GM23248 (cell line): ENCODE measurements at regions not wholly inside any gene's neighbourhood (a gene's known extent, or its start where the extent isn't known, plus 50 kb on each side); places are given as distances from the start of the nearest gene placed in this dataset.

Source experiments
- DNase-seq: peaks from one replicate; pipeline ENCODE4 v3.0.0-alpha.2; 2015
- H2AFZ ChIP-seq: fragments of 200-600 bp; sonication (generic); 2 replicates; pipeline ENCODE4 v1.6.1; 2016; ENCODE audit warnings: antibody characterized with exemption
- H3F3A ChIP-seq: fragments of 200-600 bp; sonication (generic); 2 replicates; pipeline ENCODE4 v1.6.1; 2016; ENCODE audit warnings: mild to moderate bottlenecking, antibody characterized with exemption, mixed run types; ENCODE audit not compliant: insufficient read depth
- H3K27ac ChIP-seq: fragments of 200-600 bp; sonication (generic); 2 replicates; pipeline ENCODE4 v1.5.1; 2016; ENCODE audit warnings: mild to moderate bottlenecking
- H3K27me3 ChIP-seq: fragments of 200-600 bp; sonication (generic); replicated peaks from 2 replicates; pipeline ENCODE4 v1.6.1; 2016; ENCODE audit warnings: mild to moderate bottlenecking; ENCODE audit not compliant: insufficient read depth
- H3K36me3 ChIP-seq: fragments of 200-600 bp; sonication (generic); 2 replicates; pipeline ENCODE4 v1.6.1; 2016; ENCODE audit warnings: low read depth, mild to moderate bottlenecking
- H3K4me1 ChIP-seq: fragments of 200-600 bp; sonication (generic); 2 replicates; pipeline ENCODE4 v1.6.1; 2016; ENCODE audit warnings: mild to moderate bottlenecking; ENCODE audit not compliant: insufficient read depth
- H3K4me2 ChIP-seq: fragments of 200-600 bp; sonication (generic); one replicate; pipeline ENCODE4 v1.6.1; 2016; ENCODE audit warnings: mild to moderate bottlenecking; ENCODE audit not compliant: unreplicated experiment
- H3K4me3 ChIP-seq: fragments of 200-600 bp; sonication (generic); 2 replicates; pipeline ENCODE4 v1.5.1; 2016; ENCODE audit warnings: mild to moderate bottlenecking
- H3K79me2 ChIP-seq: fragments of 200-600 bp; sonication (generic); 2 replicates; pipeline ENCODE4 v1.6.1; 2016; ENCODE audit warnings: mild to moderate bottlenecking; ENCODE audit not compliant: insufficient read depth
- H3K9ac ChIP-seq: fragments of 200-600 bp; sonication (generic); 2 replicates; pipeline ENCODE4 v1.6.1; 2016; ENCODE audit warnings: mild to moderate bottlenecking
- H3K9me2 ChIP-seq: fragments of 200-600 bp; sonication (generic); 2 replicates; pipeline ENCODE4 v1.6.1; 2016; ENCODE audit warnings: mixed run types, mild to moderate bottlenecking, moderate library complexity; ENCODE audit not compliant: insufficient read depth
- H3K9me3 ChIP-seq: fragments of 200-600 bp; sonication (generic); one replicate; pipeline ENCODE4 v1.6.1; 2017; ENCODE audit warnings: low read depth
- H4K20me1 ChIP-seq: fragments of 200-600 bp; sonication (generic); 2 replicates; pipeline ENCODE4 v1.6.0; 2016; ENCODE audit not compliant: insufficient read depth
- EZH2 ChIP-seq: fragments of 200-600 bp; sonication (generic); IDR thresholded peaks from 2 replicates; pipeline ENCODE4 v1.6.1; 2018; ENCODE audit warnings: antibody characterized with exemption, mild to moderate bottlenecking; ENCODE audit not compliant: insufficient read depth, poor library complexity, severe bottlenecking
- EZH2phosphoT487 ChIP-seq: fragments of 200-600 bp; sonication (generic); IDR thresholded peaks from 2 replicates; pipeline ENCODE4 v1.6.1; 2018; ENCODE audit warnings: antibody characterized with exemption, moderate library complexity, mild to moderate bottlenecking, low read depth; ENCODE audit not compliant: insufficient read depth
- WGBS, 2 experiments: methylation state at CpG; one replicate each; pipeline ENCODE4 v1.1.6; 2015 to 2017; ENCODE audit warnings: low lambda C conversion rate in 2 of 2, low coverage in 1 of 2; ENCODE audit errors: missing lambda C conversion rate in 2 of 2; 5-methylcytosine and 5-hydroxymethylcytosine counted together
- in situ Hi-C: fragments of 300-500 bp; cut with MboI; formaldehyde crosslinking; loops from 2 replicates; pipeline ENCODE4 v1.15.0; 2020

- H3K4me1 ChIP-seq, result peaks cover 5% of the 10 kb centered on the region; the same call in 1 of the 2 replicates
- H3K36me3 ChIP-seq, result no peaks in the 10 kb centered on the region
- H4K20me1 ChIP-seq, result no peaks in the 10 kb centered on the region
- H3K4me3 ChIP-seq, result no peak overlapping the region
- H3K9ac ChIP-seq, result no peak overlapping the region
- H3K79me2 ChIP-seq, result no peaks in the 10 kb centered on the region
- H3F3A ChIP-seq, result no peaks in the 10 kb centered on the region; the same call in 1 of the 2 replicates
- 52 to 62% methylated on average over 2 of the region's 2 CpGs for WGBS, 2 experiments
- no peak overlapping the region for H2AFZ ChIP-seq
- no peak for TF ChIP-seq EZH2
- TF ChIP-seq EZH2phosphoT487, result no peak
- no peaks in the 10 kb centered on the region for H3K27me3 ChIP-seq
- H3K27ac ChIP-seq, result no peak overlapping the region
- in situ Hi-C loops, result no loop called here
- no peak for DNase-seq
- no peaks in the 10 kb centered on the region for H3K9me3 ChIP-seq
- H3K9me2 ChIP-seq, result no peaks in the 10 kb centered on the region
- no peak overlapping the region for H3K4me2 ChIP-seq
Measured at GRCh38 chr13:74320282-74320681, 186.1 kb upstream of the KLF12 start.

DNA sequence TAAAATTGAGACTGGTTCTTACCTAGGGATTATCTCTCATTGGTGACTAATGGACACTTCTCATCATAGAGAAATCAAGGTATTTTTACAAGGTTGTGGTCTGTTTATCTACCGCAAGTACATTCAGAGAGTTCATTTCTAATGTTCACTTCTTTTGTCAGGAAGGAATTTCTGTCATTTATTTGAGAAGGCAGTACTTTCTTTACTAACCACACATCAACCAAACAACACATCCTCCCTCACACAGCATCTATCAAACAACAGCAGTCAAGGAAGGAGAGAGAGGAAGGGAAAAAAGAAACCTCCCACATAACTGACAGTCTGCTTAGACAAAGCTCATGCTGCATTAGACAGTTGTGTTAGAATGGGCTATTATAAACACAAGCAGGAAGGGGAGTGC, 182.3 kb upstream of the KLF12 start:
- Histone ChIP-seq H3K36me3 (no peaks in the 10 kb centered on the region), H3K9me2 (no peaks in the 10 kb centered on the region), H3K27ac (no peak overlapping the region), H3K4me3 (no peak overlapping the region), H3K79me2 (no peaks in the 10 kb centered on the region), H3K9ac (no peak overlapping the region), H2AFZ (no peak overlapping the region), H4K20me1 (no peaks in the 10 kb centered on the region), H3K4me2 (no peak overlapping the region), H3F3A (no peaks in the 10 kb centered on the region), H3K9me3 (no peaks in the 10 kb centered on the region), H3K4me1 (no peaks in the 10 kb centered on the region), H3K27me3 (no peaks in the 10 kb centered on the region)
- no peak for DNase-seq
- WGBS, 2 experiments, result 94 to 95% methylated on average over 1 of the region's 1 CpG
- no peak for TF ChIP-seq EZH2phosphoT487
- TF ChIP-seq EZH2, result no peak
- in situ Hi-C loops, result no loop called here

DNA sequence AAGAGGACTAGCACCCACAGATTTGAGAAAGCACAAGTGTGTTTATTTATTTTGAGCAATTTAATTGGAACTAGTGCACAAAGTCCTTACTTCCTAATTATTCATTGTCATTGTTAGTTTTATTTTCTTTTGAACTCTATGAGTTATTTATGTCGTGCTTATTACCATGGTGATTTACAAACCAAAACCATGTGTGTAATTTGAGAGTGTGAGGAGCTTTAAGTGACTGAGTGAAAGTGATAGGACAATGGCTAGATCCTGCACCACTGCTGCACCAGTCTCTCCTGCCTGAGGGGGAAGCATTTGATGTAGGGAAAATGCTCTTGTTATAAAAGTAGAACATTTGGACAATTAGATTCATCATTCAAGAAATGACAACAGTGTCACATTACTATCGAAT, 172.3 kb upstream of the KLF12 start:
- H3K9ac ChIP-seq, result no peak overlapping the region
- H3K9me3 ChIP-seq, result no peaks in the 10 kb centered on the region
- H3K27ac ChIP-seq, result no peak overlapping the region
- H3K79me2 ChIP-seq, result no peaks in the 10 kb centered on the region
- no peak overlapping the region for H3K4me3 ChIP-seq
- H3K36me3 ChIP-seq, result no peaks in the 10 kb centered on the region
- H3K4me2 ChIP-seq, result no peak overlapping the region
- no peaks in the 10 kb centered on the region for H3K9me2 ChIP-seq
- no peak overlapping the region for H2AFZ ChIP-seq
- 0 to 6% methylated on average over 2 of the region's 2 CpGs for WGBS, 2 experiments
- in situ Hi-C loops, result no loop called here
- DNase-seq, result peak; percentile 7
- TF ChIP-seq EZH2 (no peak), EZH2phosphoT487 (no peak)
- H3K4me1 ChIP-seq, result peaks cover under 1% of the 10 kb centered on the region; the same call in 1 of the 2 replicates
- H3F3A ChIP-seq, result no peaks in the 10 kb centered on the region
- no peaks in the 10 kb centered on the region for H3K27me3 ChIP-seq
- no peaks in the 10 kb centered on the region for H4K20me1 ChIP-seq

DNA sequence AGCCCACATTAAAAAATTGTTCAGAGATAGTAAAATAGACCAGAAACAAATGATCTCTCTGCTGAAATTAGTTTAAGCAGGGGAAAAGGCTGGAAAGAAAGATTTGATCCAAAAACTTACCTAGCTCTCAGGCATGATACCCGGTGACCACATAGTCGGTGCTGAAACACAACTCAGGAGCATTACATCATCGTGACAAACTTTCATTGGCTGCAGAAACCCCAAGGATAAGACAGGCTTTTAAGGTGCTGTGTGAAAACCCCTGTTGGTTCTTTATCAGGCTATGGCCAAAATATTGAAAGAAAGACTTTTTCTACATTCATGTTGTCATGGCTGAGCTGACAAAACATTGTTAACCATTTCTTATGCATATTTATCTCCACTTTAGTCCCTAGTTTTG, 171.7 kb upstream of the KLF12 start:
- H3F3A ChIP-seq, result no peaks in the 10 kb centered on the region
- H3K27ac ChIP-seq, result no peak overlapping the region
- DNase-seq, result peak; percentile 16
- H3K36me3 ChIP-seq, result no peaks in the 10 kb centered on the region
- H3K9me2 ChIP-seq, result no peaks in the 10 kb centered on the region
- no peaks in the 10 kb centered on the region for H3K9me3 ChIP-seq
- H3K4me2 ChIP-seq, result no peak overlapping the region
- peaks cover 6% of the 10 kb centered on the region; the same call in 1 of the 2 replicates for H3K4me1 ChIP-seq
- in situ Hi-C loops, result no loop called here
- TF ChIP-seq EZH2phosphoT487 (no peak), EZH2 (no peak)
- 15 to 22% methylated on average over 3 of the region's 3 CpGs for WGBS, 2 experiments
- no peak overlapping the region for H2AFZ ChIP-seq
- no peak overlapping the region for H3K4me3 ChIP-seq
- H3K79me2 ChIP-seq, result no peaks in the 10 kb centered on the region
- H3K9ac ChIP-seq, result no peak overlapping the region
- H3K27me3 ChIP-seq, result no peaks in the 10 kb centered on the region
- no peaks in the 10 kb centered on the region for H4K20me1 ChIP-seq
